ENCODE measurements at regions not wholly inside any gene's neighbourhood (a gene's known extent, or its start where the extent isn't known, plus 50 kb on each side); places are given as distances from the start of the nearest gene placed in this dataset.

DNA sequence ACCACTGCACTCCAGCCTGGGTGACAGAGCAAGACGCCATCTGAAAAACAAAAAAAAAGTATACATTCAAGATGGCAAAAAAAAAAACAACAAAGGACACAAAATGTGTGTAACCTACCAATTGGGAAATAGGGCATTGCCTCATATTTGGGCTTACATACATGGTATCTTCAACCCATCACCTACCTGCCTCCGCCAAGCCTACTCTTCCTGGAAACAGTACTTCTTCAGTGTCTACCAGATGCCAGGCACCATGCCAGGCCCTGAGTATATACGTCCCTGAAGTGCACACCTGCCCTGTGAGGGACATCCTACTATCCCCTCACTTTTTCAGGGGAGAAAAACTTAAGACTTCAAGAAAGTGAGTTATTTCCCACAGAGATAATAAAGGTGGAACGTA, 160.2 kb downstream of the TOMM20 start:
- H3K27me3 ChIP-seq (ENCODE audit: insufficient read depth, low read length), result no peaks in the 10 kb centered on the region
- intact Hi-C loops (cut with micrococcal nuclease), result no loop called here
- H3K9me3 ChIP-seq (ENCODE audit: control insufficient read depth in 1 of 2, insufficient read depth in 1 of 2, low read depth in 1 of 2, low read length in 2 of 2), result no peaks in the 10 kb centered on the region
- DNase-seq (ENCODE audit: low read depth, low spot score), result no peak
- ATAC-seq, result no peak
- no peaks in the 10 kb centered on the region for H4K20me1 ChIP-seq (ENCODE audit: insufficient read depth)
- no peak overlapping the region for H2AFZ ChIP-seq (ENCODE audit: low read depth, low read length, poor library complexity, severe bottlenecking)
- H3K9me2 ChIP-seq (ENCODE audit: insufficient read depth), result no peaks in the 10 kb centered on the region
- no peak for TF ChIP-seq YY1 (IDR thresholded peaks at IDR 0.05; ENCODE audit: extremely low read depth, insufficient replicate concordance, low read depth, low read length)
- TF ChIP-seq ATF3 (IDR thresholded peaks at IDR 0.05), result no peak
- no peak for TF ChIP-seq POLR2AphosphoS5 (IDR thresholded peaks at IDR 0.05; ENCODE audit: low read depth, low read length)
- no peak for TF ChIP-seq POLR2A (IDR thresholded peaks at IDR 0.05; ENCODE audit: borderline replicate concordance, extremely low read depth, insufficient read depth, insufficient read length)
- no peak for TF ChIP-seq ELF1 (IDR thresholded peaks at IDR 0.05; ENCODE audit: borderline replicate concordance, low read depth)
- TF ChIP-seq TCF7L2 (IDR thresholded peaks at IDR 0.05; ENCODE audit: borderline replicate concordance, extremely low read depth, insufficient read depth, insufficient read length), result no peak
- TF ChIP-seq SIN3A (IDR thresholded peaks at IDR 0.05; ENCODE audit: low read depth), result no peak
- H3K9ac ChIP-seq (ENCODE audit: low read length), result no peak overlapping the region
- H3K79me2 ChIP-seq (ENCODE audit: insufficient read depth, low read length), result no peaks in the 10 kb centered on the region
- no peak overlapping the region for H3K4me3 ChIP-seq (replicated peaks in 1 of 2; ENCODE audit: low read depth in 1 of 2, low read length in 2 of 2)
- ChIA-PET RAD21 (ENCODE audit: low non-redundant PET in 1 of 2, low total read pairs in 2 of 2, uncharacterized antibody in 2 of 2, unreplicated experiment in 2 of 2) (no interaction called here), POLR2A (no interaction called here), CTCF (no interaction called here)
- H3K4me1 ChIP-seq (ENCODE audit: control insufficient read depth in 1 of 2, insufficient read depth in 2 of 2, low read length in 2 of 2), result peaks cover 7 to 8% of the 10 kb centered on the region in 2 experiments; a peak in 2 of 4 replicates
- H3K36me3 ChIP-seq (ENCODE audit: control insufficient read depth in 1 of 2, insufficient read depth in 2 of 2, low read length in 2 of 2), result no peaks in the 10 kb centered on the region
- BruUV-seq (replicated peaks), result no TSS peak
- no peak overlapping the region for H3K27ac ChIP-seq (ENCODE audit: low read depth, low read length)
- no peak overlapping the region for H3K4me2 ChIP-seq (ENCODE audit: low read length)

- intact Hi-C loops (cut with micrococcal nuclease), result no loop called here
- H3K79me2 ChIP-seq (ENCODE audit: insufficient read depth, low read length), result no peaks in the 10 kb centered on the region
- H3K27ac ChIP-seq (ENCODE audit: low read depth, low read length), result no peak overlapping the region
- no peak overlapping the region for H3K4me2 ChIP-seq (ENCODE audit: low read length)
- ChIA-PET RAD21 (ENCODE audit: low non-redundant PET in 1 of 2, low total read pairs in 2 of 2, uncharacterized antibody in 2 of 2, unreplicated experiment in 2 of 2) (no interaction called here), CTCF (interaction anchor here (0.6 kb wide), 1 partner anchor 10 kb away, joined by 3 read pairs; no protein-coding TSS in a partner anchor), POLR2A (no interaction called here)
- H2AFZ ChIP-seq (ENCODE audit: low read depth, low read length, poor library complexity, severe bottlenecking), result no peak overlapping the region
- no peak overlapping the region for H3K9ac ChIP-seq (ENCODE audit: low read length)
- TF ChIP-seq ZNF274 (IDR thresholded peaks at IDR 0.05; ENCODE audit: low read depth, low read length), result no peak
- TF ChIP-seq EZH2phosphoT487 (IDR thresholded peaks at IDR 0.05; ENCODE audit: borderline replicate concordance), result no peak
- TF ChIP-seq EZH2 (IDR thresholded peaks at IDR 0.05), result no peak
- no peak for TF ChIP-seq POLR2A (IDR thresholded peaks at IDR 0.05; ENCODE audit: borderline replicate concordance, extremely low read depth, insufficient read depth, insufficient read length)
- no peak for TF ChIP-seq SP1 (IDR thresholded peaks at IDR 0.05; ENCODE audit: low read depth)
- TF ChIP-seq, protein P1, sequence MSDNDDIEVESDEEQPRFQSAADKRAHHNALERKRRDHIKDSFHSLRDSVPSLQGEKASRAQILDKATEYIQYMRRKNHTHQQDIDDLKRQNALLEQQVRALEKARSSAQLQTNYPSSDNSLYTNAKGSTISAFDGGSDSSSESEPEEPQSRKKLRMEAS (IDR thresholded peaks at IDR 0.05), result no peak
- no peak for TF ChIP-seq ZFX (IDR thresholded peaks at IDR 0.05)
- TF ChIP-seq CEBPB (IDR thresholded peaks at IDR 0.05; ENCODE audit: low read depth), result no peak
- no peak for TF ChIP-seq ZBTB33 (IDR thresholded peaks at IDR 0.05; ENCODE audit: extremely low read depth, insufficient replicate concordance, low read length)
- TF ChIP-seq POLR2AphosphoS5 (IDR thresholded peaks at IDR 0.05; ENCODE audit: low read depth, low read length), result no peak
- TF ChIP-seq RAD21 (IDR thresholded peaks at IDR 0.05; ENCODE audit: low read depth), result no peak
- no peak for TF ChIP-seq ELF1 (IDR thresholded peaks at IDR 0.05; ENCODE audit: borderline replicate concordance, low read depth)
- no peak for TF ChIP-seq EGR1 (IDR thresholded peaks at IDR 0.05; ENCODE audit: low read depth)
- no peaks in the 10 kb centered on the region for H3K36me3 ChIP-seq (ENCODE audit: control insufficient read depth in 1 of 2, insufficient read depth in 2 of 2, low read length in 2 of 2)
- no peak overlapping the region for H3K4me3 ChIP-seq (replicated peaks in 1 of 2; ENCODE audit: low read depth in 1 of 2, low read length in 2 of 2)
- no peaks in the 10 kb centered on the region for H3K9me3 ChIP-seq (ENCODE audit: control insufficient read depth in 1 of 2, insufficient read depth in 1 of 2, low read depth in 1 of 2, low read length in 2 of 2)
- H3K9me2 ChIP-seq (ENCODE audit: insufficient read depth), result no peaks in the 10 kb centered on the region
- H3K4me1 ChIP-seq (ENCODE audit: control insufficient read depth in 1 of 2, insufficient read depth in 2 of 2, low read length in 2 of 2), result peaks cover 7 to 8% of the 10 kb centered on the region in 2 experiments; a peak in 2 of 4 replicates
- no TSS peak for BruUV-seq (replicated peaks)
- no peak for DNase-seq (ENCODE audit: low read depth, low spot score)
- no peaks in the 10 kb centered on the region for H4K20me1 ChIP-seq (ENCODE audit: insufficient read depth)
- no peaks in the 10 kb centered on the region for H3K27me3 ChIP-seq (ENCODE audit: insufficient read depth, low read length)
- no peak for ATAC-seq
Measured at GRCh38 chr1:234967121-234967520, 161.5 kb downstream of the TOMM20 start.
